ENCODE measurements at regions not wholly inside any gene's neighbourhood (a gene's known extent, or its start where the extent isn't known, plus 50 kb on each side); places are given as distances from the start of the nearest gene placed in this dataset.

DNA sequence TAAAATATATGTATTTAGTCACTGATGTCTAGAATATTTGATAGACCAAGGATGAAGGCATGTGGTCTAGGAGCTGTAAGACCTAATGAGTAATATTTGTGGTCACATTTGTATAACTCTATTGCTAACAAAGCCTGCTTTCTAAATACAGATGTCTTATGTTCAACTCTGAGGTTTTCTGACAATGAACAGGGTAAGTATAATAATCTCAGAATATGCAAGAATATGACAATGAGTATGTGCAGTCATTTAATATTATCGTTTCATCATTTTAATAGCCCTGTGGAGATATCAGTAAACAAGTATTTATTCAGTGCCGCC is 389.6 kb downstream of the LRIG3 start:
- Histone ChIP-seq H2AFZ (ENCODE audit: low read depth, low read length, poor library complexity, severe bottlenecking) (no peak overlapping the region), H3K27me3 (ENCODE audit: insufficient read depth, low read length) (no peaks in the 10 kb centered on the region), H3K4me3 (replicated peaks in 1 of 2; ENCODE audit: low read depth in 1 of 2, low read length in 2 of 2) (no peak overlapping the region), H3K36me3 (ENCODE audit: control insufficient read depth in 1 of 2, insufficient read depth in 2 of 2, low read length in 2 of 2) (no peaks in the 10 kb centered on the region), H3K9ac (ENCODE audit: low read length) (no peak overlapping the region), H3K4me2 (ENCODE audit: low read length) (no peak overlapping the region), H3K4me1 (ENCODE audit: control insufficient read depth in 1 of 2, insufficient read depth in 2 of 2, low read length in 2 of 2) (peaks cover 0 to 6% of the 10 kb centered on the region in 2 experiments; a peak in 1 of 4 replicates), H3K9me3 (ENCODE audit: control insufficient read depth in 1 of 2, insufficient read depth in 1 of 2, low read depth in 1 of 2, low read length in 2 of 2) (no peaks in the 10 kb centered on the region), H3K27ac (ENCODE audit: low read depth, low read length) (no peak overlapping the region), H3K79me2 (ENCODE audit: insufficient read depth, low read length) (no peaks in the 10 kb centered on the region), H3K9me2 (ENCODE audit: insufficient read depth) (no peaks in the 10 kb centered on the region), H4K20me1 (ENCODE audit: insufficient read depth) (no peaks in the 10 kb centered on the region)
- POLR2A ChIA-PET: no interaction called here
- BruUV-seq (replicated peaks): no TSS peak
- ATAC-seq (no peak), DNase-seq (ENCODE audit: low read depth, low spot score) (no peak)
- RAD21 ChIA-PET (ENCODE audit: low non-redundant PET in 1 of 2, low total read pairs in 2 of 2, uncharacterized antibody in 2 of 2, unreplicated experiment in 2 of 2): no interaction called here
- TF ChIP-seq CBX3 (IDR thresholded peaks at IDR 0.05; ENCODE audit: low read depth): no peak
- no peak for TF ChIP-seq ZNF274 (IDR thresholded peaks at IDR 0.05; ENCODE audit: low read depth, low read length)
- TF ChIP-seq CEBPB (IDR thresholded peaks at IDR 0.05; ENCODE audit: low read depth): no peak
- no peak for TF ChIP-seq EZH2phosphoT487 (IDR thresholded peaks at IDR 0.05; ENCODE audit: borderline replicate concordance)
- no peak for TF ChIP-seq JUND (IDR thresholded peaks at IDR 0.05)
- TF ChIP-seq, protein P1, sequence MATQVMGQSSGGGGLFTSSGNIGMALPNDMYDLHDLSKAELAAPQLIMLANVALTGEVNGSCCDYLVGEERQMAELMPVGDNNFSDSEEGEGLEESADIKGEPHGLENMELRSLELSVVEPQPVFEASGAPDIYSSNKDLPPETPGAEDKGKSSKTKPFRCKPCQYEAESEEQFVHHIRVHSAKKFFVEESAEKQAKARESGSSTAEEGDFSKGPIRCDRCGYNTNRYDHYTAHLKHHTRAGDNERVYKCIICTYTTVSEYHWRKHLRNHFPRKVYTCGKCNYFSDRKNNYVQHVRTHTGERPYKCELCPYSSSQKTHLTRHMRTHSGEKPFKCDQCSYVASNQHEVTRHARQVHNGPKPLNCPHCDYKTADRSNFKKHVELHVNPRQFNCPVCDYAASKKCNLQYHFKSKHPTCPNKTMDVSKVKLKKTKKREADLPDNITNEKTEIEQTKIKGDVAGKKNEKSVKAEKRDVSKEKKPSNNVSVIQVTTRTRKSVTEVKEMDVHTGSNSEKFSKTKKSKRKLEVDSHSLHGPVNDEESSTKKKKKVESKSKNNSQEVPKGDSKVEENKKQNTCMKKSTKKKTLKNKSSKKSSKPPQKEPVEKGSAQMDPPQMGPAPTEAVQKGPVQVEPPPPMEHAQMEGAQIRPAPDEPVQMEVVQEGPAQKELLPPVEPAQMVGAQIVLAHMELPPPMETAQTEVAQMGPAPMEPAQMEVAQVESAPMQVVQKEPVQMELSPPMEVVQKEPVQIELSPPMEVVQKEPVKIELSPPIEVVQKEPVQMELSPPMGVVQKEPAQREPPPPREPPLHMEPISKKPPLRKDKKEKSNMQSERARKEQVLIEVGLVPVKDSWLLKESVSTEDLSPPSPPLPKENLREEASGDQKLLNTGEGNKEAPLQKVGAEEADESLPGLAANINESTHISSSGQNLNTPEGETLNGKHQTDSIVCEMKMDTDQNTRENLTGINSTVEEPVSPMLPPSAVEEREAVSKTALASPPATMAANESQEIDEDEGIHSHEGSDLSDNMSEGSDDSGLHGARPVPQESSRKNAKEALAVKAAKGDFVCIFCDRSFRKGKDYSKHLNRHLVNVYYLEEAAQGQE (IDR thresholded peaks at IDR 0.05; ENCODE audit: low read depth): no peak
- no peak for TF ChIP-seq SRF (IDR thresholded peaks at IDR 0.05; ENCODE audit: low read depth)
- TF ChIP-seq, protein P2, sequence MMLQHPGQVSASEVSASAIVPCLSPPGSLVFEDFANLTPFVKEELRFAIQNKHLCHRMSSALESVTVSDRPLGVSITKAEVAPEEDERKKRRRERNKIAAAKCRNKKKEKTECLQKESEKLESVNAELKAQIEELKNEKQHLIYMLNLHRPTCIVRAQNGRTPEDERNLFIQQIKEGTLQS (IDR thresholded peaks at IDR 0.05): no peak
- no peak for TF ChIP-seq ZFX (IDR thresholded peaks at IDR 0.05)
- TF ChIP-seq, protein P3, sequence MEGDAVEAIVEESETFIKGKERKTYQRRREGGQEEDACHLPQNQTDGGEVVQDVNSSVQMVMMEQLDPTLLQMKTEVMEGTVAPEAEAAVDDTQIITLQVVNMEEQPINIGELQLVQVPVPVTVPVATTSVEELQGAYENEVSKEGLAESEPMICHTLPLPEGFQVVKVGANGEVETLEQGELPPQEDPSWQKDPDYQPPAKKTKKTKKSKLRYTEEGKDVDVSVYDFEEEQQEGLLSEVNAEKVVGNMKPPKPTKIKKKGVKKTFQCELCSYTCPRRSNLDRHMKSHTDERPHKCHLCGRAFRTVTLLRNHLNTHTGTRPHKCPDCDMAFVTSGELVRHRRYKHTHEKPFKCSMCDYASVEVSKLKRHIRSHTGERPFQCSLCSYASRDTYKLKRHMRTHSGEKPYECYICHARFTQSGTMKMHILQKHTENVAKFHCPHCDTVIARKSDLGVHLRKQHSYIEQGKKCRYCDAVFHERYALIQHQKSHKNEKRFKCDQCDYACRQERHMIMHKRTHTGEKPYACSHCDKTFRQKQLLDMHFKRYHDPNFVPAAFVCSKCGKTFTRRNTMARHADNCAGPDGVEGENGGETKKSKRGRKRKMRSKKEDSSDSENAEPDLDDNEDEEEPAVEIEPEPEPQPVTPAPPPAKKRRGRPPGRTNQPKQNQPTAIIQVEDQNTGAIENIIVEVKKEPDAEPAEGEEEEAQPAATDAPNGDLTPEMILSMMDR (IDR thresholded peaks at IDR 0.05 in 2 of 3, conservative IDR thresholded peaks at IDR 0.05 in 1 of 3; ENCODE audit: borderline replicate concordance in 1 of 3, insufficient read depth in 1 of 3, low read depth in 2 of 3, low read length in 2 of 3): no peak
- no peak for TF ChIP-seq EZH2 (IDR thresholded peaks at IDR 0.05)
- TF ChIP-seq RAD21 (IDR thresholded peaks at IDR 0.05; ENCODE audit: low read depth): no peak
- TF ChIP-seq SIN3A (IDR thresholded peaks at IDR 0.05; ENCODE audit: low read depth): no peak
- intact Hi-C loops (cut with micrococcal nuclease): loop anchor here (10.0 kb wide), 1 partner anchor 546 kb away; no protein-coding TSS in a partner anchor
- CTCF ChIA-PET: no interaction called here
